HEK293 (cell line): ENCODE measurements at regions not wholly inside any gene's neighbourhood (a gene's known extent, or its start where the extent isn't known, plus 50 kb on each side); places are given as distances from the start of the nearest gene placed in this dataset.

Experiments used
- CTCF ChIP-seq: fragments of 450-650 bp; formaldehyde crosslinking; IDR thresholded peaks from 2 replicates; pipeline ENCODE4 v1.5.1; 2016; ENCODE audit warnings: missing biosample characterization, missing genetic modification characterization
- PBX3 ChIP-seq: sonication (generic); formaldehyde crosslinking; IDR thresholded peaks from 2 replicates; pipeline ENCODE4 v1.8.1; 2022; ENCODE audit warnings: mild to moderate bottlenecking, moderate library complexity, missing genetic modification reagents
- ZBTB17 ChIP-seq: fragments of 450-650 bp; formaldehyde crosslinking; IDR thresholded peaks from 2 replicates; pipeline ENCODE4 v1.5.1; 2016; ENCODE audit warnings: missing biosample characterization, missing genetic modification characterization
- ZNF274 ChIP-seq, 2 experiments: fragments of 200-500 bp in 1 of 2; fragments of 450-650 bp in 1 of 2; sonication (Bioruptor generic) in 1 of 2; formaldehyde crosslinking in 1 of 2; IDR thresholded peaks; 2 replicates each; pipeline versions ENCODE4 v1.5.1 to v1.6.1; 2014 to 2016; ENCODE audit warnings: borderline replicate concordance in 1 of 2, inconsistent platforms in 1 of 2, low read length in 1 of 2, missing biosample characterization in 1 of 2, missing genetic modification characterization in 1 of 2
- TF ChIP-seq, protein P1 (sequence below): fragments of 450-650 bp; formaldehyde crosslinking; IDR thresholded peaks from 2 replicates; pipeline ENCODE4 v1.5.1; 2016; ENCODE audit warnings: missing biosample characterization, missing genetic modification characterization

DNA sequence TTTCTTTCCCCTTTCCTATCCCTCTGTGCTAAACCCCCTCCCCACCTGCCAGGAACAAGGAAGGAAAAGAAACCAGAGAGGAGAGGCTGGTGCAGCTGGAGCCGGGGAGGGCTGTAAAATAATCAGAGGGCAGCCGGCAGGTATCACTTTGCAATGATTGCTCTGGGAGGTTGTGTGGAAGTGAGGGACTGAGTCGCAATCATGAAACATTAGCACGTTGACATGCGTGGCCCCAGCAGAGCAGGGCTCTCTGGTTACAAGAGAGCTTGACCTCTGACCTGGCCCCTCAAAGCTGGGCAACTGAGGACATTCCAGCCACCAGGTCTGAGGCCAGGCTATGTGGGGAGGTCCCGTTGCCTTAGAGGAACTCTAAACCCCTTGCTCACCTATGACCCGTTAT is 170.8 kb upstream of the BDNF start:
- TF ChIP-seq ZNF274 (IDR thresholded peaks at IDR 0.05; ENCODE audit: low read length): no peak
- no peak for TF ChIP-seq ZNF274 (tag by site-specific recombination; IDR thresholded peaks at IDR 0.05; ENCODE audit: borderline replicate concordance)
- TF ChIP-seq ZBTB17 (tag by site-specific recombination): no peak
- TF ChIP-seq, protein P1, sequence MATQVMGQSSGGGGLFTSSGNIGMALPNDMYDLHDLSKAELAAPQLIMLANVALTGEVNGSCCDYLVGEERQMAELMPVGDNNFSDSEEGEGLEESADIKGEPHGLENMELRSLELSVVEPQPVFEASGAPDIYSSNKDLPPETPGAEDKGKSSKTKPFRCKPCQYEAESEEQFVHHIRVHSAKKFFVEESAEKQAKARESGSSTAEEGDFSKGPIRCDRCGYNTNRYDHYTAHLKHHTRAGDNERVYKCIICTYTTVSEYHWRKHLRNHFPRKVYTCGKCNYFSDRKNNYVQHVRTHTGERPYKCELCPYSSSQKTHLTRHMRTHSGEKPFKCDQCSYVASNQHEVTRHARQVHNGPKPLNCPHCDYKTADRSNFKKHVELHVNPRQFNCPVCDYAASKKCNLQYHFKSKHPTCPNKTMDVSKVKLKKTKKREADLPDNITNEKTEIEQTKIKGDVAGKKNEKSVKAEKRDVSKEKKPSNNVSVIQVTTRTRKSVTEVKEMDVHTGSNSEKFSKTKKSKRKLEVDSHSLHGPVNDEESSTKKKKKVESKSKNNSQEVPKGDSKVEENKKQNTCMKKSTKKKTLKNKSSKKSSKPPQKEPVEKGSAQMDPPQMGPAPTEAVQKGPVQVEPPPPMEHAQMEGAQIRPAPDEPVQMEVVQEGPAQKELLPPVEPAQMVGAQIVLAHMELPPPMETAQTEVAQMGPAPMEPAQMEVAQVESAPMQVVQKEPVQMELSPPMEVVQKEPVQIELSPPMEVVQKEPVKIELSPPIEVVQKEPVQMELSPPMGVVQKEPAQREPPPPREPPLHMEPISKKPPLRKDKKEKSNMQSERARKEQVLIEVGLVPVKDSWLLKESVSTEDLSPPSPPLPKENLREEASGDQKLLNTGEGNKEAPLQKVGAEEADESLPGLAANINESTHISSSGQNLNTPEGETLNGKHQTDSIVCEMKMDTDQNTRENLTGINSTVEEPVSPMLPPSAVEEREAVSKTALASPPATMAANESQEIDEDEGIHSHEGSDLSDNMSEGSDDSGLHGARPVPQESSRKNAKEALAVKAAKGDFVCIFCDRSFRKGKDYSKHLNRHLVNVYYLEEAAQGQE (tag by site-specific recombination): no peak
- no peak for TF ChIP-seq PBX3
- no peak for TF ChIP-seq CTCF (tag by site-specific recombination)
